ENCODE measurements at regions not wholly inside any gene's neighbourhood (a gene's known extent, or its start where the extent isn't known, plus 50 kb on each side); places are given as distances from the start of the nearest gene placed in this dataset.
"Not testable (repeated sequence)": the region's sequence is repeated elsewhere in the genome, so short reads cannot be mapped to it uniquely, and the experiment has no call there.

- DNase-seq (ENCODE audit: low read depth) = not testable (repeated sequence)
Observed at GRCh38 chr2:111424176-111424575, 303.5 kb downstream of the BCL2L11 start.

DNA sequence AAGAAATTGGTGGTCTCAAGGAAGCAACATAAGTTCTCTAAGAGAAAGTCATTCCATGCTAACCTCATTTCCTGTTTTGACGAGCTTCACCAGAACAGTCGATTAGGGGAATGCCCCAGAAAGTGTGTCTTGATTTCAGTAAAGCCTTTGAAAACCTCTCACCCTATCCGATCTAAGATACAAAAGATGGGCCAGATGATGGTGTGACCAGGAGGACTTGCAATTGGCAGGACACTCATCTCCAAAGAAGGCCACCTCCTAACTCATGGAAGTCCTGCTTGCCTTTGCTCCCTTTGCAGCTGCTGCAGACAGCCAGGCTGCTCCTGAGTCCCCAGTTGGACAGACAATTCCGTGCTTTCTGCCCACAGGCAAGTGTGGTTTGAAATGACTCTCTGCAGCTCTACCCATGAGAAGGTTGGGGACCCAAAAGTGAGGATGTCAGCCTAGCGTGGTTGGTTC, 304.2 kb downstream of the BCL2L11 start:
- not testable (repeated sequence) for DNase-seq (ENCODE audit: low read depth)

- DNase-seq (ENCODE audit: low read depth) = not testable (repeated sequence)
Observed at GRCh38 chr2:111425789-111426201, 305.1 kb downstream of the BCL2L11 start.

DNA sequence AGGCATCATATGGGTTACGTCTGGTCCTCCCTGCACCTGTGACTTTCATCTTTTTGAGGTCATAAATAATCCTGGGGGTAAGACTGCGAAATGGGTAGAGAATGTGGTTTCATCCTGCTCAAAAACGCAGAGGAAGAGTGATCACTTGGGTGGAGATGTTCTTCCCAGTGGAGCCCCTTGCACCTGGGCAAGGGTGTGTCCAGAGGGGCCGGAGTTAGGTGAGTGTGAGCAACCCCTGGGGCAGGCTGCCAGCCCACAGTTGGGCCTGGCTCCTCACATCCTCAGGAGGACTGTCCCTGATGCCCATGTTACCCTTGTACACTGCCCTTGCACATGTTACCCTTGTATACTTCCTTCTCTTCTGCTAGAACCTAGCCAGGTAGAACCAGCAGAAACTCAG, 306.6 kb downstream of the BCL2L11 start:
- not testable (repeated sequence) for DNase-seq (ENCODE audit: low read depth)

DNA sequence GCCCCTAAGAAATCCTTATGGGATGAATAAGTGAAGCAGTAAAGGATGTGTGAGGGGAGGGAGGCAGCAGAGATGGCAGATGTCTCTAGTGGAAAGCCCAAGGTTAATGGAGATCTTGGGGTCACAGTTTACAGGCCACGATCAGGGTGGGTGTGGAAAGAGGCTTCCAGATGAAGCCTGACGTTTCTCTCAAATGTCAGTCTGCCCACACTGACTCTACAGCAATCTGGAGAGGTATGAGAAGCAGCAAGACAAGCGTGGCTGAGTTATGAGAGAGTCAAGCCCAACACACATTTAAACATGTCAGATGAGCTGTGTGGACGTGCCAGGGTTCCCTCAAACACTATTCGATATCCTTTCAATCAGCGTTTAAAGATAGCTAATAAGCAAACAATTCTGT, 308.2 kb downstream of the BCL2L11 start:
- DNase-seq (ENCODE audit: low read depth) = not testable (repeated sequence)

DNA sequence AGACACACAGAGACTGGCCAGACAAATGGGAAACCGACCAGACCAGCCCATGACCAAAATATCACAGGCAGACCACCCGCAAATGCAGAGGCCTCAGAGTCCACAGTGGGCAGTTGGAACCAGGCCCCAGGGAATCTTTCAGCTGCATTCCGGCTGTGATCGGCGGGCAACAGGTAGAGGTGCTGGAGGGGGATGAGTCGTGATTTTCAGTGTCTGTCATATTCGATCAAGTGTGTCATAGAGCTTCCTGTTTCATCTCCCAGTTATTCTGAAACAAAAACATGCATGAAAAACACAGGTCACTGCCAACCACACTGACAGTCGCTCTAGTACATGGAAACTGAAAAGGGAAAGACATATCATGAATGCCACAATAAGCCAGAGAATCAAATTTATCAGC, 308.6 kb downstream of the BCL2L11 start:
- DNase-seq (ENCODE audit: low read depth) = not testable (repeated sequence)

DNA sequence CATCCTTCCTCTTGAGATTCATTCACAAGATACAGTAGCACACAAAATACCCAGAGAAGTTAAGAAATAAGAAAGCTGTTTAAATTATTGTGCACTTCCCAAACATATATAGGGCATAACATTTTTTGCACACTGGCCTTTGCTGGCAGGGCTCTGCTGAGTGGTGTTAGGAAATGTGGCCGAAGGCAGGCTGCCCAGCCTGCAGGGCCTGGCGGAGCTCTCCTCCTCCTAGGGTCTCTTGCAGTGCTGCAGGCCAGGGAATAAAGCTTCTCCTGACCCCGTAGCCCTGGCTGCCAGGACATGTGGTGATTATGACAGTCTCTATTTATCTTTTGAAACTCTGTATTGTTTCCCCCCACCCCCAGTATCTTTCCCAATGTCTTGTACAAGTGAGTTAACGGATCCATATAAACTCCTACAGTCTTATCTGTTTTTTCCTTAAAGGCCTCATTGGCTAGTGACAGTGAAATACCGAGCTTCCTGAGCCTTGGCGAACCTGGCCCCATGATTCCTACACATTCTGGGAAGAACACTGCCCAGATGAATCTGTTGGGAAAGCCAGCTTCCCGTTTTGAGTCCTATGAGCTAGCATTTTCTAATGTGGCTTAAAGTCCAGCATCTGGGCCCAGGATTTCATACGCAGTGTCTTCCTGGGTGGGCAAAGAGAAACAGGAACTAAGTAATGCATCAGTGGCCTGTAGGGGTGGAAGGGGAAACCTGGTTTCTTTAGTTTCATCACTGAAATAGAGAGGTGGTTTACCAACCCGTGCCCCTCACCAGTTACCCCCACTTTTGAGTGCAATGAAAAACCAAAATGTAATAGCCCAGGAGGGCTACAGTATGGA, 310.3 kb downstream of the BCL2L11 start:
- DNase-seq (ENCODE audit: low read depth) = not testable (repeated sequence)

DNA sequence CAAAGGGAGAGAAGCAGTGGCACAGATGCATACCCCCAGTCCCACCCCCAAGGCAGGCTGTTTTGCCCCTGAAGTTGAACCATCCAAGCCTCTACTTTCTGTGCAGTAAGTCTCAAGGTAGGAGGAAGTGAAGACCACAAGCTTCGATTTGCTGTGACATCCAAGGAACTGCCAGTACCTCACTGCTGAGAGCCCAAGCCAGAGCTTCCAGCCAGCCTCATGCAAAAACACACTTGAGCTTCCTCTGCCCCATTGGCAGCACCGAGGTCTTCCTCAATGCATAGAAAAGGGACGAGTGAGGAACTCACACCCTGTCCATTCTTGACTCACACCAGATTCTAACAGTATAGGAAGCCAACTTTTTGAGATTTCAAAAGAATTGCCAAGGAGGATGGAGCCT, 311.7 kb downstream of the BCL2L11 start:
- not testable (repeated sequence) for DNase-seq (ENCODE audit: low read depth)

GRCh38 chr2:111432916-111433499, 312.3 kb downstream of the BCL2L11 start:
- not testable (repeated sequence) for DNase-seq (ENCODE audit: low read depth)

DNA sequence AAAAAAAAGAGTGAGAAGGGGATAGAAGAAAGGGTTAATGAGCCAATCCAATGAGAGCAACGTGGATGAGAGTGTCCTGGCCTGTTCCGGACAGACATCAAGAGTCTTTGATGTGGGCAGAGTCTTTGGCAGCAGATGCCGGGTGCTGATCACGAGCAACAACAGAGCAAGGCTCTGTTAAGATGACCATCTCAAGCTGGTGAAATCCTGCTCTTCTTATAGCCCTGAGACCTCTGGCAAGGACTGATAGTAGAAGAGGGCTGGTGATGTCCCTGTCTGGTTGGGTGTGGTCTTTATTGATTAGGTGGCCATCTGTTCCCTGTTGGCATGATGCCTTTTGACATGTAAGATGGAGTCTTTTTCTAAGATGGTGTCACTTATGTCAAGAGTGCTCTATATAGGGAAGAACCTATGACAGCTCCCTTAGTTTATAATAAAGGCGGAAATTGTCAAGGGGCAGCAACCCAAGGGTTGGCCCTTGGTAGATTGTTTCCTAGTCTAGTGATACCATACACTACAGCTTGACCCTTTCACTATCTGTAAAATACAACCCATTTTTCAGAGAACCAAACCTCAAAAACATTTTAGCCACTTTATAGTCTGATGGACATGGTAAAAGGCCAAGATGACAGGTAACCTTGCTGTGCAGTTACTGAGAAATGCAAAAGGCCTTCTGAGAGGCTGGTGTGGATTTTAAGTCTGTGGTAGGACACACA, 313.3 kb downstream of the BCL2L11 start:
- not testable (repeated sequence) for DNase-seq (ENCODE audit: low read depth)

DNA sequence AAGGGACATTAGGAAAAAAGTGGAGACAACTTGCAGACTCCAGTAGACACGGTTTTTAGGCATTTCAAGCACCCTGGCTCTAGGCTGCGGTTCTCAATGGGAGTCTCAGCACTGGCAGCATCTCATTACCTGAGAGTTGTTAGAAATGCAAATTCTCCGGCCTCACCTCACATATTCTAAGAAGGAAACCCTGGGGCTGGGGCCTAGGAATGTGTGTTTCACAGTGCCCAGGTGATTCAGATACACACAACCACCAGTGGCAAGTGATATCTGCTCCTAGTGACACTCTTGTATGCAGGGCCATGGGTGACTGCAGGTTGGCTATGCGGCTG, 313.9 kb downstream of the BCL2L11 start:
- DNase-seq (ENCODE audit: low read depth) = not testable (repeated sequence)

DNA sequence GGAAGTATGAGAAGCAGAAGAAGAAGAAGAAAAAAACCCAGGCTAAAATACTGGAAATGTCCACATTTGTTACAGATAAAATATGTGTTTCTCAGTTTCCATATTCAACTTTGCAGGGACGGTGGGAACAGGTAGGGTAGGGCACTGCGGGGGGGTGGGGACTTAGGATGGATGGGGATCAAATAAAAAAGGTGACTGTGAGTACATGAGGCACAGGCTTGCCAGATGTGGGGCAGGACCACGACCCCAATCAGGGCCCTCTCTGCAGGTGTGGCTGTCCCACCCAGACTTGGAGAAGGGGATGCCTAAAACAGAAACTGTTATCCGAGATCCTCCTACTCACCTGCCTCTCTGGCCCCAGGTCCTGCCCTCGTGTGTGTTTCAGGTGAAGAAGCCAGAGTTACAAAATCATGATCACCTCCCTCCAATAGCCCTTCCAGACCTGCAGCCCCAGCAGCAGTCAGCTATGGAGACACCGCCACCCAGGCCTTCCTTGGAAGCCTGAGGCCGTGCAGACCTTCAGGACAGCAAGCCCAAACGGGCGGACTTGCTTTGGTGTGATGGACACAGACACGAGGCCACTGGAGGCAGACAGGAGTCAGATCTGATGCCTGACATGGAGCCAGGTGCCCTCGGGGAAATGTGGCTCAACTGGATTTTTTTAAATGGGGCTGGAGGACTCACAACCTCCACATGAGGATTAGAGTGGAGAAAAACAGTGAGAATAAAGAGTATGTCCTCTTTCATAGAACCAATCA, 315.0 kb downstream of the BCL2L11 start:
- not testable (repeated sequence) for DNase-seq (ENCODE audit: low read depth)

DNA sequence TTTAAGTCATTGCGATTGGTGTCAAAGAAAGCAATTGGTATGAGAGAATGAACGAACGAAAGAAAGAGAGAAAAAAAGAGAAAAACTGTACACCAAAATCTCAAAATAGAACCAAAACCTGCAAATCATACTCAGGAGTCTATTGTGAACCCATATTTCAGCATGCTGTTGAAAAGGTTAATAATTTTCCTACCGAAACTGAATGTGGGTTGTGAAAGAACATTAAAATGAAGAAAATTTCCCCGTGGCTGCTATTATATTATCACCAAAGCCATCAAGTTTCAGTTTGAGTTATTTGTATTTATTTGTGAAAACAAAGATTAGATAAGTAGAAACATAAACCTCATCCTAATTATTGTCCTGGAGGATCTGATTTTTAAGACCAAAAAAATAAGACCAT, 315.7 kb downstream of the BCL2L11 start:
- DNase-seq (ENCODE audit: low read depth) = not testable (repeated sequence)

DNA sequence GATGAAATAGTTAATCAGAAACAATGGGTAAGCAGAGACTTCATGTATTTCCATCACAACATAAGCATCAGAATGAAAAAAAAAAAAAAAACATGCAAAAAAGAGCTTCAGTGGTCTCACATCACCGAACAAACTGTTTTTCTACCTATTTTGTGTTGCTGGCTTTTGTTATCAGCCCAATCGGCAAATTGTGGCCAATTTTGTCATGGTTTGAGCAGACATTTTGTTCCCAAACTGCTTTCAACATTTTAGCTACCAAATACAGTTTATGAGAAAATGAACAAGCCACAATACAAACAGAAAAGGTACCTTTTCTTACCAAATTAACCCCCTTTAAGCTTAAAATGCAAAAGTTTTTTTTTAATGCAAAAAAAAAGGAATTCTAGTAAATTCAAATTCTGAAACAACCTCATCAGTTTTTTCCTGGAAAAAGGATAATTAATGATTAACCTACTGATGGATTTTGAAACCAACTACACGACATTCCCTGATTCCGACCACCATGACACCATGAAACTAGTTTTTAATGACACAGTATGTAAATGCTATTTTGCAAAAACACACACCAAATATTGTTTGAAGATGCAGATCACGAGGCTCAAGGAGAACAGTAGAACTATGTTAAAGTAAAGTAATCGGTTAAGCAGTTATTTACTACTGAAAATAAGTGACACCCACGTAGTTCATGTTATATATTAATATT, 316.7 kb downstream of the BCL2L11 start:
- not testable (repeated sequence) for DNase-seq (ENCODE audit: low read depth)

- DNase-seq (ENCODE audit: low read depth) = not testable (repeated sequence)
Observed at GRCh38 chr2:111438161-111438560, 317.4 kb downstream of the BCL2L11 start.

GRCh38 chr2:111439237-111439636, 318.5 kb downstream of the BCL2L11 start:
- not testable (repeated sequence) for DNase-seq (ENCODE audit: low read depth)

DNA sequence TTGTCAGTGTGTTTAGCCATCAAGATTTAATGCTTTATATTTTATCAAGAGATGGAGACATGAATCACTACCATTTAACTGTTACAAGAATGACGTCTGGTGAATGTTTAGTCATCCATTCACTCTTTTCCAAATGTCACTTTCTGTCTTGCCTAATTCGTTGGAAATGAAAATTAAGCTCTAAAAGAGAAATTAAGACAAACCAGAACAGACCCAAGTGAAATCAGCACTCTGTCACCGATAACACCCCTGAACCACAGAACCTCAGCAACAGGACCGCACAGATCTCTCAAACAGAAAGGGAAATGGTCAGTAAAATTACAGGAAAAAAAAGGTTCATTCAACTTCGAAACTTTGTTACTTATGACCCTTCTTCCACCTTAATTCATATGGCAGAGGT, 320.9 kb downstream of the BCL2L11 start:
- DNase-seq (ENCODE audit: low read depth) = not testable (repeated sequence)

GRCh38 chr2:111442767-111443454, 322.2 kb downstream of the BCL2L11 start:
- DNase-seq (ENCODE audit: low read depth) = not testable (repeated sequence)

- DNase-seq (ENCODE audit: low read depth) = not testable (repeated sequence)
Observed at GRCh38 chr2:111444516-111444915, 323.8 kb downstream of the BCL2L11 start.

DNA sequence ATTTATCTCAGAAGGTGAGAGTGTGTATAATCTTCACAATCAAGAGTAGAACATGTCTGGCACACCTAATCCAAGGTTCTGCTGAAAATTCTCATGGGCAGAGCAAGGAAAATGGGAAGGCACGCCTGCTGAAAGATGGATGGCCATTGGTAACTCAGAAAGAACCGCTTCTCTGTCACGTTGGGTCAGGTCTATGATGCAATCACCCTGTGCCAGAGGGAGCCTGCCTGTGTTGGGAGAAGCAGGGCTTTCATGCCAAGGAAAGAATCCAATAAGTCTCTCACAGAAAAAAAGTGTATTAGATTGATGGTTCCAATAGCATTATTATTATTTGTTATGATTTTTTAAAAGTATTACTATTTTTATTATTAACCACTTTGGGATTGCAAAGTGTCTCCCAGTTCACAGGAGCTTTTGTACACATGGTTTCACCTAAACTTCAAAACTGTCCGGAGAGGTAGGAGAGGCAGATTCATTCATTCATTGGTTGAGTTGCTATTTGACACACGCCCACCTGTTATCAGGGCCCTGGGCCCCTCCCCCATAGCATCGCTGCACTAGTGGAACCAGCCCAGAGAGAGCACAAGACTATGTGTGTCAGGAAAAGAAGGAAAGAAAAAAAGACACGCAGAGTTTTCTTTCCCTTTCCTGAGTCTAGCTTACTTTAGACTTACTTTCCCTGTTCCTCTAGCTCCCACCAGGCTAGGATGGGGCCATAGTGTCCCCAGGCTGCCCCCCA, 324.6 kb downstream of the BCL2L11 start:
- not testable (repeated sequence) for DNase-seq (ENCODE audit: low read depth)
